ENCODE measurements at regions not wholly inside any gene's neighbourhood (a gene's known extent, or its start where the extent isn't known, plus 50 kb on each side); places are given as distances from the start of the nearest gene placed in this dataset.

- TF ChIP-seq, protein P1, sequence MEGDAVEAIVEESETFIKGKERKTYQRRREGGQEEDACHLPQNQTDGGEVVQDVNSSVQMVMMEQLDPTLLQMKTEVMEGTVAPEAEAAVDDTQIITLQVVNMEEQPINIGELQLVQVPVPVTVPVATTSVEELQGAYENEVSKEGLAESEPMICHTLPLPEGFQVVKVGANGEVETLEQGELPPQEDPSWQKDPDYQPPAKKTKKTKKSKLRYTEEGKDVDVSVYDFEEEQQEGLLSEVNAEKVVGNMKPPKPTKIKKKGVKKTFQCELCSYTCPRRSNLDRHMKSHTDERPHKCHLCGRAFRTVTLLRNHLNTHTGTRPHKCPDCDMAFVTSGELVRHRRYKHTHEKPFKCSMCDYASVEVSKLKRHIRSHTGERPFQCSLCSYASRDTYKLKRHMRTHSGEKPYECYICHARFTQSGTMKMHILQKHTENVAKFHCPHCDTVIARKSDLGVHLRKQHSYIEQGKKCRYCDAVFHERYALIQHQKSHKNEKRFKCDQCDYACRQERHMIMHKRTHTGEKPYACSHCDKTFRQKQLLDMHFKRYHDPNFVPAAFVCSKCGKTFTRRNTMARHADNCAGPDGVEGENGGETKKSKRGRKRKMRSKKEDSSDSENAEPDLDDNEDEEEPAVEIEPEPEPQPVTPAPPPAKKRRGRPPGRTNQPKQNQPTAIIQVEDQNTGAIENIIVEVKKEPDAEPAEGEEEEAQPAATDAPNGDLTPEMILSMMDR (IDR thresholded peaks at IDR 0.05; ENCODE audit: low read depth, low read length): no peak
- no peak for TF ChIP-seq EZH2phosphoT487 (IDR thresholded peaks at IDR 0.05; ENCODE audit: low read depth)
- Histone ChIP-seq H3K79me2 (ENCODE audit: low read length) (no peaks in the 10 kb centered on the region), H3K4me1 (ENCODE audit: low read length) (peaks cover 13% of the 10 kb centered on the region), H3K4me3 (ENCODE audit: low read length) (no peak overlapping the region), H3K27ac (ENCODE audit: low read length) (no peak overlapping the region), H3K27me3 (ENCODE audit: low read depth, low read length) (no peaks in the 10 kb centered on the region), H3K9ac (ENCODE audit: low read length) (no peak overlapping the region), H3K4me2 (ENCODE audit: low read length) (no peak overlapping the region), H2AFZ (ENCODE audit: low read depth, low read length) (peak overlapping the region; percentile 24; the same call in 1 of the 2 replicates), H3K9me3 (ENCODE audit: insufficient read depth, low read length) (no peaks in the 10 kb centered on the region), H3K36me3 (replicated peaks; ENCODE audit: low read depth, low read length) (no peaks in the 10 kb centered on the region), H4K20me1 (ENCODE audit: insufficient read depth, low read length) (no peaks in the 10 kb centered on the region)
Measured at GRCh38 chr13:68597641-68598040, 1367.5 kb upstream of the PCDH9 start.

- Histone ChIP-seq H3K79me2 (ENCODE audit: low read length) (no peaks in the 10 kb centered on the region), H3K36me3 (replicated peaks; ENCODE audit: low read depth, low read length) (peaks cover 20% of the 10 kb centered on the region), H2AFZ (ENCODE audit: low read depth, low read length) (peak overlapping the region; percentile 54), H3K4me2 (ENCODE audit: low read length) (peak overlapping the region; percentile 43), H3K9ac (ENCODE audit: low read length) (no peak overlapping the region), H3K4me1 (ENCODE audit: low read length) (peaks cover 17% of the 10 kb centered on the region), H3K27me3 (ENCODE audit: low read depth, low read length) (no peaks in the 10 kb centered on the region), H4K20me1 (ENCODE audit: insufficient read depth, low read length) (no peaks in the 10 kb centered on the region), H3K27ac (ENCODE audit: low read length) (peak overlapping the region; percentile 61), H3K4me3 (ENCODE audit: low read length) (peak overlapping the region; percentile 20; the same call in 1 of the 2 replicates), H3K9me3 (ENCODE audit: insufficient read depth, low read length) (peaks cover 10% of the 10 kb centered on the region; the same call in 1 of the 2 replicates)
- TF ChIP-seq EZH2phosphoT487 (IDR thresholded peaks at IDR 0.05; ENCODE audit: low read depth): no peak
- TF ChIP-seq, protein P1 (IDR thresholded peaks at IDR 0.05; ENCODE audit: low read depth, low read length): no peak
Measured at GRCh38 chr13:68588623-68589022, 1358.5 kb upstream of the PCDH9 start.

- Histone ChIP-seq H3K4me3 (ENCODE audit: low read length) (no peak overlapping the region), H3K36me3 (replicated peaks; ENCODE audit: low read depth, low read length) (peaks cover 17% of the 10 kb centered on the region), H3K4me2 (ENCODE audit: low read length) (no peak overlapping the region), H3K27me3 (ENCODE audit: low read depth, low read length) (no peaks in the 10 kb centered on the region), H3K9ac (ENCODE audit: low read length) (no peak overlapping the region), H2AFZ (ENCODE audit: low read depth, low read length) (no peak overlapping the region), H4K20me1 (ENCODE audit: insufficient read depth, low read length) (no peaks in the 10 kb centered on the region), H3K4me1 (ENCODE audit: low read length) (peaks cover 17% of the 10 kb centered on the region), H3K9me3 (ENCODE audit: insufficient read depth, low read length) (peaks cover 10% of the 10 kb centered on the region; the same call in 1 of the 2 replicates), H3K79me2 (ENCODE audit: low read length) (no peaks in the 10 kb centered on the region), H3K27ac (ENCODE audit: low read length) (no peak overlapping the region)
- TF ChIP-seq, protein P1 (IDR thresholded peaks at IDR 0.05; ENCODE audit: low read depth, low read length): no peak
- no peak for TF ChIP-seq EZH2phosphoT487 (IDR thresholded peaks at IDR 0.05; ENCODE audit: low read depth)
Measured at GRCh38 chr13:68584776-68585175, 1354.6 kb upstream of the PCDH9 start.

- H4K20me1 ChIP-seq (ENCODE audit: insufficient read depth, low read length): no peaks in the 10 kb centered on the region
- no peak overlapping the region for H3K4me2 ChIP-seq (ENCODE audit: low read length)
- no peak overlapping the region for H3K9ac ChIP-seq (ENCODE audit: low read length)
- no peaks in the 10 kb centered on the region for H3K9me3 ChIP-seq (ENCODE audit: insufficient read depth, low read length)
- no peak overlapping the region for H3K4me3 ChIP-seq (ENCODE audit: low read length)
- H3K27me3 ChIP-seq (ENCODE audit: low read depth, low read length): no peaks in the 10 kb centered on the region
- H2AFZ ChIP-seq (ENCODE audit: low read depth, low read length): no peak overlapping the region
- H3K27ac ChIP-seq (ENCODE audit: low read length): no peak overlapping the region
- H3K4me1 ChIP-seq (ENCODE audit: low read length): no peaks in the 10 kb centered on the region
- no peaks in the 10 kb centered on the region for H3K36me3 ChIP-seq (replicated peaks; ENCODE audit: low read depth, low read length)
- TF ChIP-seq, protein P1 (IDR thresholded peaks at IDR 0.05; ENCODE audit: low read depth, low read length): no peak
- no peak for TF ChIP-seq EZH2phosphoT487 (IDR thresholded peaks at IDR 0.05; ENCODE audit: low read depth)
- H3K79me2 ChIP-seq (ENCODE audit: low read length): no peaks in the 10 kb centered on the region
Measured at GRCh38 chr13:68574053-68574452, 1343.9 kb upstream of the PCDH9 start.
